ENCODE measurements at regions not wholly inside any gene's neighbourhood (a gene's known extent, or its start where the extent isn't known, plus 50 kb on each side); places are given as distances from the start of the nearest gene placed in this dataset.

DNA sequence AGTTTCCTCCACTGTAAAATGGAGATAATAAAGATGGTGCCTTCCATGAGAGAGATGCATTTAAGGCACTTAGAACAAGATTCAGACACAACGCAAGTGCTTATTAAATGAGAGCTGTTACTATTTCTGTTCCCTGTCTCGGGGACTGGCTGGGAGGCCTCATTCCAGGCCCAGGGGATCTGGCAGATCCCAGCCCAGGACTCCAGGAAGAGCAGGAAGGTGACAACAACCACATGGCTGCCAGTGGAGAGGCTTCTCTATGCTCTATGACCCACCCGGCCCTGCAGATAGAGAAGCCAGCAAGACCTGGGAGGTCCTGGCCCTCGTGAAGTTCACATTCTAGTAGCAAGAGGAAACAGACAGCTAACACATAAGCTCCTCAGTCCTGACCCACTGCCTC, 175.5 kb downstream of the ACTL8 start:
- TF ChIP-seq GATA2 (IDR thresholded peaks at IDR 0.05; ENCODE audit: low read depth, low read length) (no peak), GATA3 (IDR thresholded peaks at IDR 0.05; ENCODE audit: low read depth, low read length) (no peak)
